EH (cell line): ENCODE measurements at regions not wholly inside any gene's neighbourhood (a gene's known extent, or its start where the extent isn't known, plus 50 kb on each side); places are given as distances from the start of the nearest gene placed in this dataset.
A peak's percentile ranks its signal among the peaks of the same experiment; 100 is the strongest.

Experiments
- DNase-seq: peaks from one replicate; pipeline ENCODE4 v3.0.0-alpha.2; 2015; ENCODE audit warnings: low read depth

DNA sequence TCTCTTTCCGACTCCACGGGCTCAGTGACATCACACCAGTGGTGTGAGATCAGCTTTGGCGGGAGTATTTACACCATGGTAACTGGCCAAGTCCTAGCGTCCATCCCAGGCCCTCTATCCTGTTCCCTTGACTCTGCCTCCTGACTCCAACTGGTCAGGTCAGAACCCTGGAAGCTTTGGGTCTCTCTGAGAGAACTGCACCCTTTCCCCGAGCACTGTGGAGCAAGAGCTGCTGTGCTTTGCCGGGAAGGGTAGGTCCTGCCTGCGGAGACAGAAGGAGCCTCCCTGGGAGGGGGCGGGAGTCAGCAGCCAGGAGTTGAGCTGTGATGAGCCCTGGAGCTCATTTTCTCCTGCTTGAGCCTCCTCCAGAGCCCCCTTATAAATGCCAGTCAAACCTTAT is 212.1 kb upstream of the TNRC6C start:
- DNase-seq, result no peak

DNA sequence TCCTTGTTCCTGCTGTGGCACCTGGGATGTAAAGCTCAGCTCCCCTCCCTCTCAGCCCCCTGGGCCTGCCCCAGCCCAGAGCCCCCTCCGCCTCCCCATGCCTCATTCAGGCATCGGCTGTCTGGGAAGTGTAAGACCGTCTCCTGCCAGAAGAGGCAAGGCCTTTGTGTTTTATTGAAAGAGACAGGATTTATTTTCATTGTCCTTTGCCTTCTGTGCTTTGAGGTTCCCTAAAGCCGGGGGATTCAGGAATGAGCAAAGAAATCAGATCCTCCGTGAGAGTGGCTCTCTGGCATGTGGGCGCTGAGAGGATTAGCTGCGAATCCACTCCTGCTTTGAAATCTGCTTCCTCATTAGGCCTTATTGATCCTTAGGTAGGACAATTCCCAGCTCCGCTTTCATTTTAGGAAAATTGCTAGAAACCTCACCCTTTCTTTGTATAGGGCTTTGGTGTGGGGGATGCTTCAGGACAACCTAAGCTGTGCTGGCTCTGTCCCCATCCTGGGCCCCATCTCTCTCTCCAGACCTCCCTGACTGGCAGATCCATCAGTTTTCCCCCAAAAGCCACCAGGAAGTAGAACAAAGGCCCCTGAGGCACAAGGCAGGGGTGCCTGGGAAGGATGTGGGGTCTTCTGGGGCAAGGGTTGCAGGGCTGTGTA is 211.5 kb upstream of the TNRC6C start:
- DNase-seq, result no peak

DNA sequence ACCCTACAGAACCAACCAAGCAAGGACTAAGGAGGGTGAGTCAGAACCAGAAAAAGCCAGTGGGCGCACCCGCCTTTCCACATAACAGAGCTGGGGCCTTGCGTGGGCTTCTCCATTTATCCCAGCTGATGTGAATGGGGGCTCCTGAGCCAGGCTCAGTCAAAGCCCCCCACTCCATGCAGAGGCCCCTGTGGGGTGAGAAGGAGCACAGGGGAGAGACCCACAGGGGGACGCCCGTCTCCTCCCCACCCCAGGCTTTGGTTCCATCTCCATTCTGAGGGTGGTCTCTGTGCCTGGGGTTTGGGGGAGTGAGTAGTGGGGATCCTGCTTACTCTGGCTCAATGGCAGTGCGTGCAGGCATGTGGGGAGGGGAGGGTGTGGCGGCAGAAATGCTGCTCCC is 210.1 kb upstream of the TNRC6C start:
- no peak for DNase-seq

DNA sequence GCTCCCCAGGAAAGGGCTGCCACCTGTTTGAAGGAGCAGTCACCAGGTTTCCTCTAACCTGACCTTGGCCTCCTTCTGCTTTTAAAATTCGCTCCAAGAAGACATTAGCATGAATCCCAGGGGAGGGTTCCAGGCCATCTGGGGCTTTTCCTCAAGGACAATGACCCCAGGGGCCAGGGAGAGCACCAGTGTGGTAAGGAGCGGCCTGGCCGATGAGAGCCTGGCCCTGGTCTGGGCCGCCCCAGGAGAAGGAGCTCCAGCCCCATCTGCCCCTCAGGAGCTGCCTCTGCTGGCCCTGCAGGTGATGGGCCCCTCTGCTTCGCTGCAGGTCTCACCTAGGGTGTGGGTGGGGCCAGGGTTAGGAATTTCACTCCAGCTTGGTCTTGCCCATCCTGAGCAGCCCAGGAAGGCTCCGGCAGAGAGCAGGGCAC is 209.2 kb upstream of the TNRC6C start:
- DNase-seq, result no peak

DNA sequence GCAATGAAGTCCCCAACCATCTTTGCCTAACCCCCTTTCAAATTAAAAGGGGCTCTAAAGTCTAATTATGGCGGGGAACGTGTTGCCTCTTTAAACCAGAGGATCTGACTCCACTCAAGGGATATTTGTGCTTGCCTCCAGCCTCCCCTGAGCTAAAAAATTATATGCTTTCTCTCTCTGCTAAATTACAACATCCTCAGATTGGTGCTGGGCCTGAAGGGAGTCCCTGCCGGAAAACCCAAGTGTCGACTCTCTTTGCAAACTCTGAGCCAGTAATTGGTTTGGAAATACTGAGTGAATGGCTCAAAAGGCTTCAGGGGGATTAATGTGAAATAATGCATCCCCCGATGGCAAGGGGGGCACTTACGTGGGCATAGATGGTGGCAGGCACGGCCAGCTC is 208.5 kb upstream of the TNRC6C start:
- no peak for DNase-seq

DNA sequence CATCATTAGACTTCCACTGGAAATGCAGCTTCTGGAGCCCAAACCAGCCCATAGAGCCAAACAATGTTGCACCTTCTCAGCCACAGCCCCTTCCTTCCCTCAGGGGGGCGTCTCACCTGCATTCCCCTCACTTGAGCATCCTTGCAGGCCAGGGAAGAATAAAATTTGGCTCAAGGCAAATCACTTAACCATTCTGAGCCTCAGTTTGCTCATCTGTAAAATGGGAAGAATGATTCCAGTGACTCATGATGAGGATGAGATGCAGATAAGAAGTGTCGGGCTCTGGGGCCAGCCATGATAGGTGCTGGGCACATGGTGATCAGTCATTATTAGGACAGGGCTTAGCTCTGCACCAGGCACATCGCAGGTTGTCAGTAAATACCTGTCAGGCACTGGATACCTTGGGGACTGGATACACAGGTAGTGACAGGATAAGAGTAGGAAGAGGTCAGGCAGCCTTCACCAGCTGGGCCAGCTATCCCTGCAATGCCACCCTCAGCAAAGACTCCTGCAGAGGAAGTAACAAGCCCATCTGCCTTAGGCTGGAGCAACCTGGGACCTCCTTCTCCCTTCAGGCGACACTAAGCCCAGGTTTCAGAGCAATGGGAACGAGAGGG is 208.0 kb upstream of the TNRC6C start:
- DNase-seq, result no peak

DNA sequence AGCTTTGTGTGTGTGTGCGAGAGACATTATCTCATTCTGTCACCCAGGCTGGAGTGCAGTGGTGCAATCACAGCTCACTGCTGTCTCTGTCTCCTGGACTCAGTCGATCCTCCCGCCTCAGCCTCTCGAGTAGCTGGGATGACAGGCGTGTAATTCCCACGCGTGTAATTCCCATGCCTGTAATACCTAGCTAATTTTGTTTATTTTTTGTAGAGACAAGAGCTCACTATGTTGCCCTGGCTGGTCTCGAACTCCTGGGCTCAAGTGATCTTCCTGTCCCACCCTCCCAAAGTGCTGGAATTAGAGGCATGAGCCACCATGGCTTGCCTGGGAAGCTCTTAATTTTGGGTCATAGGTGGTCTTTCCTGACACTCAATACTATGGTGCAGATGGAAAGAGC is 205.3 kb upstream of the TNRC6C start:
- no peak for DNase-seq

DNA sequence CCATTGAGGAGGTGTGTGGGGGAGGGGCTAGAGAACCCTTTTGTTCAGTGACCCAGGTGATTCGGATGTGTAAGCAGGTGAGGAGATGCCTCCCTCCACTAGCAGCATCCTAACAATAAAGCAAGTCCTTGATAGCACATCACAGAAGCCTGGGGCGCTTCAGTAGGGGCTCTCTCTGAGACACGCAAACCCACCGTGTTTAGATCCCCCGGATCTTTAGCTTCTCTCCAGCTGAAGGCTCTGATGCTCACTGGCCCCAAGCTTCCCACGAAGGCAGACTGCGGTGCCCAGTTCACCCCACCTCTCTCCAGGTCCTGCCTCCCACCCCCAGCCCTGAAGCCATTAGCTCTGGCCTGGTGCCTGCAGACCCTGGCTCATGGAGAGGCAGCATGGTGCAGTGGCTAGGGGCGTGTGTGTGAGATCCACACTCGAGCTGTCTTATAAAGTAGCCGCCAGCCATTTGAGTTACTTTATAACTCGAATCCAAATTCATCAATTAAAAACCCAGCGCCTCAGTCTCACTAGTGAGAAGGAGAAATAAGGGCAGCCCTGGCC is 204.7 kb upstream of the TNRC6C start:
- no peak for DNase-seq

DNA sequence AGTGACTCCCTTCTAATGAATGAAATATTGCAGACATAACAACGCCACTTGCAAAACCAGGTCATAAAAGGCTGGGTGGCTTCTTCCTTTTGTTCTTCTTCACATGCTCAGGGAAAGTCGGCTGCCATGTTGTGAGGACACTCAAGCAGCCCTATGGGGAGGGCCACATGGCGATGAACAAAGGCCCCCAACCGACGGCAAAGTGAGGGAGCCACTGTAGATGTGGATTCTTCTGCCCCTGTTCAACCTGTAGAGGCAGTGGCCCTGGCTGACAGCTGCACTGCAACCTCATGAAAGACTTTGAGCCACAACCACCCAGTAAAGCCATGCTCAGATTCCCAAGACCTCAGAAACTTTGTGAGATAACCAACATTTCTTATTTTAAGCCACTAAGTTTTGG is 203.5 kb upstream of the TNRC6C start:
- no peak for DNase-seq

DNA sequence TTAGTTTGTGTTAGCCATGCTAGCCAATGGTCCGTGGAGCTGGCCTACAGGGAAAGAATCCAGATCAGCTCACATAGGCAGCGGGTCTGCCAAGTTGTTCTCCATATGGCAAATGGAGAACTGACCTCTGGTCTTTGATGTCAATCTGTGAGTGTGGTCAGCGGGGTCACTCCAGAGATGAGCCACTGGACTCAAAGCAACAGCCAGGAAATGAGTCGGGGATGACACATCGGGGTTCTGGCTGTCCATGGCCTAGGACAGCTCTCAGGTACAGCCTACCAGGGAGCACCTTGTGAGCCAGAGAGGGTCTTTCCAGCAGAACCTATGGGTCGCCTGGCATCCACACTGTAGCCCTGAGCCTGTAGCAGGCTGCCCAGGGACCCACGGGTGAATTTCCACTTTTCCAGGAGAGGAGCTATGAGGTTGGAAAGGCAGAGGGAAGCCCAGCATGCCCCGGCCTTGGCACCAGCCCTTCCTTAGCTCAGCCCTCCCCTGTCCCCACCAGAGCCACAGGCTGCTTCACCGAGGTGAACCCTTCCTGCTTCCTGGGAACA is 203.0 kb upstream of the TNRC6C start:
- no peak for DNase-seq

DNA sequence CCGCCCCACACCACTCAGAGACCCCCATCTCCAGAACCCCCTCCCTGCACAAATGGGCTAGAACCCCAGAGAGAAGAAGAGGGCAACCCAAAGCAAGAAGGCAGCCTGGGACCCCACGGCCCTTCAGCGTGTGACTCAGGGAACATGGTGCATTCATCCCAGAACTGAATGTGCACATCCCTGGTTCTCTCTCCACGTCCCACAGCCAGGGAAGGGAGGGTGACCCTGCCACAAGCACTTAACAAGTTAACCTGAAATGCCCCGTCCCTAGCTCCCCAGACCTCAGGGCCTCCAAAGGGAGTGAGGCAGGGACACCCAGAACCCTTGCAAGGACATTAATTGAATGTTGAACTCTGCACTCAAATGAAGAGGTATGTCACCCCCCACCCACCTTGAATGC is 202.5 kb upstream of the TNRC6C start:
- no peak for DNase-seq

DNA sequence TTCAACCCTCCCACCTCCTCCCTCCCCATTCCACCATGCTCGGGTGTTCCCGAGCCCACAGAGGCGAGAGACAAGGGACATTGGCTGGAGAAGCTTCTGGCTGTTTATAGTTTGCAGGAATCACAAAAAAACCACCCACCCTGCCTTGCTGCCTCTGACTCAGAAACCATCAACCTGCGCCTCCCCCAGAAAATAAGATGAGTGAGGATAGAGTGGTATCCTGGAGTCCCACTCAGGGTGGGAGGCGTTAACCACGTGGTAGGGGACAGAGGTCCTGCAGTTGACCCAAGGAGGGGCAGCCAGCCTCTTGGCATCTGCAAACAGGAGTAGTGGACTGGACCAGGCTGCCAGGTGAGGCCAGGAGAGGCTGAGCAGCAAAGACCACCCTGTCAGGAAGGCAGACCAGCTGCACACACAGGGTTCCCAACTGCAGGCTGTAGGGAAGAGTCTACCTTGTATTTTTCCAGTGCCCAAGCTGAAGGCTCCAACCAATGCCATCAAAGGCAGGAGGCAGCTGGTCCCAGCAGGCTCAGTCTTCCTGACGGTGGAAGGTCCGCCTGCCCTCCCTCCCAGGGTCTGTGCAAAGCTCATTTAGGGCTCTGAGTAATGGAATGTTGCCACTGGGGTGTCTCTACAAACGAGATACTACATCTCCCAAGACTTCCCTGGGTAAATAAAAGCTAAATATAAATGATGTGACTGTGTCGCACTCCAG is 201.5 kb upstream of the TNRC6C start:
- no peak for DNase-seq

DNA sequence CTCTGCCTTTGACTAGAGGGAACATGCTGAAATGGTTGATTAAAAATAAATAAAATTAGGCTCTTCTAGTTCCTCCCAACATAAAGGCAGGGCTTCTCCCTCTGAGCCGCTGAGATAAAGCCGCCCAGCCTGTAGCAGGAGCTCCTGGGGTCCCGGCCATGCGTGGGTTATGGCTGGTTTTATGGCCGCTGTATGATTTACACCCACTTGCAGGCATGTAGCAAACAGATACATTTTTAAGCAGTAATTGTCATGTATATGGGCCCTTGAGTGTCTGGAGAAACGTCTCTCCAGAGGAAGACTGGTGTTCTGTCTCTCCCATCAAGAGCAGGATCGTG is 201.0 kb upstream of the TNRC6C start:
- no peak for DNase-seq

DNA sequence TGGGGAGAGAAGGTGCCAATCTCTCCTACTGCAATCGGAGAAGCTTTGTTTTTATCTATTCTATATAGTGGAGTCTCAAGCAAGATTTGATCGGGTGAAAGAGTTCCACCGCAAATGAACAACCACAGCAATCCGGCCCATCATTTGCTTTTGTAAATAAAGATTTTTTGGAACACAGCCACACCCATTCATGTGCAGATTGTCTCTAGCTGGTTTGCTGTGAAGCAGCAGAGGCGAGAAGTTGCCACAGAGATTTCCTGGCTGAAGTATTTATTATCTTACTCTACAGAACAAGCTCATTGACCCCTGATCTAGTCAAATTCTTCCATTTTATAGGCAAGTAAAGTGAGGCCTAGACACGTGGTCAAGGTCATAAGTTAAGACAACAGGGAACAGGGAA is 195.5 kb upstream of the TNRC6C start:
- no peak for DNase-seq

DNA sequence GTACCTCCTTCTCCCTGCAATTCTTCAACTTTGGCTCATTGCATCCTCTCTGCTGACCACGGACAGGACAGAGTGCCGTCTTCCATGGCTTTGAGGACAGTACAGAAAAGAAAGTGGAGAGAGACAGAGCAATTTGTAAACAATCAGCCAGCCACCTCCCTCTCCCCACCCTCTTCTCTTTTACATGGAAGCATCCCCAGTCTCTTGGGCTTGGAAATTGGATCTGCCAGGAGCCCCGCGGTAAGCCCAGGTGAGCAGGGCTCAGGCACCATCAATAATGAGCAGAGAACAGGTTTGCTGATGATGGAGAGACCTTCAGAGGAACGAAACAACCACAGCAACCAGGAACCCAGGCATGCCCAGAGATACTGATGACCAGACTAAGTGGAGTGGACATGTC is 194.9 kb upstream of the TNRC6C start:
- DNase-seq, result no peak

DNA sequence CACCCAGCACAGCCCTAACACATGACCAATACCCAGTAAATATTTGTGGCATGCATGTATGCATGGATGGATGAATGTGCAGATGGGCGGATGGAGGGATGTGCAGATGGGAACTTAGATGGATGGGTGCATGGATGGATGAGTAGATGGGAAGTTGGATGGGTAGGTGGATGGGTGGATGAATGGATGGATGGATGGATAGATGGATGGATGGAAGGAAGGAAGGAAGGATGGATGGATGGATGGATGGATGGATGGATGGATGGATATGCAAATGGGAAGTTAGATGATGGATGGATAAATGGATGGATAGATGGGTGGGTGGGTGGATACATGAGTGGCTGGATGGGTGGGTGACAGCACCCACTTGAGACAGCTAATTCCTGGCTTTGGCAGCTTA is 193.2 kb upstream of the TNRC6C start:
- no peak for DNase-seq

DNA sequence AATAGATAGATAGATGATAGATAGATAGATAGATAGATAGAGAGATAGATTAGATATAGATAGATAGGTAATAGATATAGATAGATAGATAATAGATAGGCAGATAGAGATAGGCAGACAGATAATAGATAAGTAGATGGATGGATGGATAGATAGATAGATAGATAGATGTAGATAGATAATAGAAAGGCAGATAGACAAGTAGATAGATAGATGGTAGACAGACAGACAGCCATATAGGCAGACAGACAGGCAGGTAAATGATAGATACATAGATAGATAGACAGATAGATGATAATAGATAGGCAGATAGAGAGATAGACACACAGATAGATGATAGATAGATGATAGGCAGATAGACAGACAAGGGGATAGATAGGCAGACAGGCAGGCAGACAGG is 191.4 kb upstream of the TNRC6C start:
- DNase-seq, result no peak

DNA sequence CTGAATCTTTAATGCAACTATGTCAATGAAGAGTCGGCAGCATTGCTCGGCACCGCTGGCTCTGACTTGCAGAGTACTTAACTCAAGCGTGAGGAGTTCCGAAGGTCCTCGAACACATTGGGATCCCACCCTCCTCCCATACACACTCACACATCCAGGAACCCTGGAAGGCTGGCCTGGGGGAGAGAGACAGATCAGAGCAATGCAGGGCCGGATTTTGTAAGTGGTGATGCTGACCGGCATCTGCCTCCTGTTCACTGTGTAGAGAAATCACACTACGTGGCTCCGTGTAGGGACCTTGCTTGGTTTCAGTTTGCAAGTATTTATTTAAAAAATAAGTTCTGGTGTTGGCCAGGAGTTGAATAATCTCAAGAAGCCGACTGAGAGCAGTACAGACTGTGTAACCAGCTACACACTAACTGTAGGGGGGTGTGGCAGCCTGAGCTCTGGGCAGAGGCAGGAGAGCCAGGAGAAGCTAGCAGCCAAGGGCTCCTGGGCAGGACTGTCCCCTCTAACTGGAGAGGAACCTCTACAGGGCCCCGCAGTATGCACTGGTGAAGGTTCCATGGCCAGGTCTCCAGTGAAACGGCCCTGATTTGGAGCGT is 190.2 kb upstream of the TNRC6C start:
- DNase-seq, result no peak

DNA sequence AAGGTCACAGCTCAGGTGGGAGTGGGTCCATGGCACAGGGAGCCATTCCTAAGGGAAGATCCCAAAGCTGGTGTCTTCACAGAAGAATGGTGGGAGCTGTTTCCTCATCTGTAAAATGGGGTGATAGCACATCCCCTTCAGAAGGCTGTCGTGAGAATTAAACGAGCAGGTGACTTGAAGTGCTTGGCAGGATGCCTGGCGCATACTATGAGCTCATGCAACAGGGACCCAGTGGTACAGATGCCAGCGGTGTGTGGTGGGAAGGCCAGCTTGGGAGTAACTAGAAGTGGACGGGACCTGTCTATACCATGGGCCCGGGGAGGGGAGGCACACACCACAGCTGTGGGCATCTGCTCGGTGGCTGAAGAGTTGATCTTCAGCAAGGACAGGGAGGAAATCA is 189.3 kb upstream of the TNRC6C start:
- no peak for DNase-seq

DNA sequence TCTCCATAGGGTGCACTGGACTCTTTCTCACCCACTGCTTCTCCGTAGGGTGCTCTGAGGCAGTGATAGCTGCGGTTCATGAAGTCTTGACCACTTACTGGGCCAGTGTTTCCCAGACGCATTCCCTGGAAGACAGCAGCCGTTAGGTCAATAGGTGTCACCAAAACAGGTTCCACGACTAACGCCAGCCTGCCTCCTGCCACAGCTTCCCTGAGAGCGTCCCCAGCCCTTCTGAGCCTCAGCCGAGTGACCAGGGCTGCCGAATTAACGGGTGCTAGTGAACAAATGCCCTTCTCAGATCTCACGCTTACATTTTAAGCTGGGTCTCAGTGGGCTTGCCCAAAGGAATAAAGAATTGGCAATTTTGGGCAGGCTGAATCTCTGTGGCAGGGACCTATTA is 188.7 kb upstream of the TNRC6C start:
- DNase-seq, result no peak

DNA sequence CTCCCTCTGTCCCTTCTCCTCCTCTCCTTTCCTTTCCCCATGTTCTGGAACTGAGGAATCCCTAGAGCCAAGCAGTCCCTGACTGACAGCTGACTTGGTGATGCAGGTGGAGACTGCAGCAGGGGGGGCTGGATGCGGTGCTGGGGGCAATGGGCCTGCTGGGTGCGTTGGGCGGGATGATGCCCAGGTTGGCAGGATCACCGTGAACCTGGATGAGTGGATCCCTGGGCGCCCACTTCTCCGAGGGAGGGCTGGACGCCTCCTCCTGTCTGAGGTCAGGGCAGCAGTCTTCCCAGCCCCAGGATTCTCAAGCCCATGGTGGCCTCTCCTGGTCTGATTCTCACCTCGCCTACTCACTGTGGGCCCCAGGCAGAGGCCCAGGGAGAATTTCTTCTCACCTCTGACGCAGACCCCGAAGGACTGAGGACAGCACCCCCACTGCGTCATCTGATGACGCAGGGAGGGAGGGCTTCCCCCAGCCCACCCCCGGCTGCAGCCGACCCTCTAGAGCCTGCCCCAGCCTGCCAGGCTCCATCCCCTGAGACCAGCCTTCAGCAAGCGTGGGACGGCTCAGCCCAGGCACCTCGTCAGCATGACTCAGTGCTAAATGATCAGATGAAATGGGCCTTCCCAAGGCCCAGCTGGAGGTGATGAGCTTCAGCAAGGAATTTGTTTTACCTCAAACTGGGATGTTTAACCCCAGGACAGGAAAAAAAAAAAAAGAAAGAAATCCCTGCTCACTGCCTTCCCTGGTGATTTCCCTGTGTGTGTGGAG is 188.0 kb upstream of the TNRC6C start:
- DNase-seq, result peak; percentile 65

DNA sequence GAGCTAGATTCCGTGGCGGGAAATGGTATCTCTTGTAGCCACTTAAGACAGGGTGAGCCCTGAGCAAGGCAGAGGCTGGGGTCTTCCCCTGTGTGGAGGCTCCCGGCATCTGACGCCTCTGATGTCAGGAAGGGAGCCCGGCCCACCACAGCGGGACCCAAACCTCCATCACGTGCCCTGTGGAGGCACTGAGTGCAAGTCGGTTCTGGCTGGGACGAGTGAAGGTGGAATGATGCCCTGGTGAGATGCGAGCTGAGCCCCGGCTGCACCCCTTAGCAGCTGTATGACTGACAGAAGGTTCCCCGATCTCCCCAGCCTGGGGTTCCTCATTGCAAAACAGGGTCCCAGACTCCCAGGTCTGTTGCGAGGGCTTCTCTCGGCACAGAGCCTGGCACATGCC is 187.4 kb upstream of the TNRC6C start:
- no peak for DNase-seq
